Vagina (tissue), 2 donors: ENCODE measurements at regions not wholly inside any gene's neighbourhood (a gene's known extent, or its start where the extent isn't known, plus 50 kb on each side); places are given as distances from the start of the nearest gene placed in this dataset.

Source experiments
- POLR2A ChIP-seq, 2 donors: fragments of 450-650 bp; IDR thresholded peaks; one replicate each; pipeline ENCODE4 v1.6.1; 2017; ENCODE audit warnings: antibody characterized with exemption in 2 of 2, mild to moderate bottlenecking in 2 of 2, moderate library complexity in 2 of 2
- POLR2AphosphoS5 ChIP-seq, 2 donors: sonication (generic); formaldehyde crosslinking; IDR thresholded peaks; one replicate each; pipeline ENCODE4 v1.9.0; 2017; ENCODE audit warnings: antibody characterized with exemption in 2 of 2, mild to moderate bottlenecking in 2 of 2, low read depth in 1 of 2; ENCODE audit not compliant: insufficient read depth in 1 of 2

DNA sequence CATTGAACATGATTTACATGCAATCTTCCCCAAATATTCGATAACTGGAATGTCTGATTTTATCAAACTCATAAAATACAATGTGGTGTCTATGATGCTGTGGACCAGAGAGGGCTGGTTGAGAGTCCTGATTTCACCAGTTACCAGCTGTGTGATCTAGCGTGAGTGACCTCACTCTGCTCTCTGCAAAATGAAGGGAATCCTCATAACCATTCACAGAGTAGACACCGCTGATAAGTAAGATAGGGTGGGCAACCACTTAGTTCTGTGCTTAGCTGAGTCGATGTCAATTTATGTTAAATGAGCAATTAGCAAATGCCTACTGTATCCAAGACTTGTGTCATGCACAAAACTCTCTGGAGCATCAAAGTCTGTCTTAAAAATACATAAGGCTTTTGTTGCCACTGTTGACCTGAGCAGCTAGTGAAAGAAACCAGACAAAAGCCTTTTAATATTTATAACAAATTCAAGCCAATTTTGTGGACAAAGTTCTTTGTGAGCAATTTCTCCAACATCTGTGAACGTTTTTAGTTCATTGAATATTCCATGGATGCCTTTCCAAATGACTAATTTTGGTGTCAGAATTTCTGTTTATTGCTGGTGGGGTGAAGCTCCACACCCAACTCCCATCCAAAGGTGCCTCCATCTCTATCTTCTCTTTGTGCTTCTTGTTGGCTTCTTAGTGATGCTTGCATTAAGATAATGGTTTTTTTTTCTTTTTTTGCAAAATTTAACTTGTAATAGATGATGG is 314.2 kb downstream of the ADRA2A start:
- TF ChIP-seq POLR2A (IDR thresholded peaks at IDR 0.05), result no peak
- no peak for TF ChIP-seq POLR2AphosphoS5 (IDR thresholded peaks at IDR 0.05; ENCODE audit: insufficient read depth in 1 of 2, low read depth in 1 of 2)
